ENCODE measurements at regions not wholly inside any gene's neighbourhood (a gene's known extent, or its start where the extent isn't known, plus 50 kb on each side); places are given as distances from the start of the nearest gene placed in this dataset.
"Not testable (repeated sequence)": the region's sequence is repeated elsewhere in the genome, so short reads cannot be mapped to it uniquely, and the experiment has no call there.

DNA sequence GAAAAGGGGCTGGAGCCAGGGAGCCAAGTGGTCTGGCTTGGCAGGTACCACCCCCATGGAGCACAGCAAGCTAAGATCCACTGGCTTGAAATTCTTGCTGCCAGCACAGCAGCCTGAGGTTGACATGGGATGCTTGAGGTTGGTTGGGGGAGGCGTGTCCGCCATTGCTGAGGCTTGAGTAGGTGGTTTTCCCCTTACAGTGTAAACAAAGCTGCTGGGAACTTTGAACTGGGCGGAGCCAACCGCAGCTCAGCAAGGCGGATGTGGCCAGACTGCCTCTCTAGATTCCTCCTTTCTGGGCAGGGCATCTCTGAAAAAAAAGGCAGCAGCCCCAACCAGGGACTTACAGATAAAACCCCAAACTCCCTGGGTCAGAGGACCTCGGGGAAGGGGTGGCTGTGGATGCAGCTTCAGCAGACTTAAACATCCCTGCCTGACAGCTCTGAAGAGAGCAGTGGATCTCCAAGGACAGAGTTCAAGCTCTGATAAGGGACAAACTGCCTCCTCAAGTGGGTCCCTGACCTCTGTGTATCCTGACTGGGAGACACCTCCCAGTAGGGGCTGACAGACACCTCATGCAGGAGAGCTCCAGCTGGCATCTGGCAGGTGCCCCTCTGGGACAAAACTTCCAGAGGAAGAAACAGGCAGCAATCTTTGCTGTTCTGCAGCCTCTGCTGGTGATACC, 77.5 kb upstream of the WDFY3 start:
- TF ChIP-seq, protein P1, sequence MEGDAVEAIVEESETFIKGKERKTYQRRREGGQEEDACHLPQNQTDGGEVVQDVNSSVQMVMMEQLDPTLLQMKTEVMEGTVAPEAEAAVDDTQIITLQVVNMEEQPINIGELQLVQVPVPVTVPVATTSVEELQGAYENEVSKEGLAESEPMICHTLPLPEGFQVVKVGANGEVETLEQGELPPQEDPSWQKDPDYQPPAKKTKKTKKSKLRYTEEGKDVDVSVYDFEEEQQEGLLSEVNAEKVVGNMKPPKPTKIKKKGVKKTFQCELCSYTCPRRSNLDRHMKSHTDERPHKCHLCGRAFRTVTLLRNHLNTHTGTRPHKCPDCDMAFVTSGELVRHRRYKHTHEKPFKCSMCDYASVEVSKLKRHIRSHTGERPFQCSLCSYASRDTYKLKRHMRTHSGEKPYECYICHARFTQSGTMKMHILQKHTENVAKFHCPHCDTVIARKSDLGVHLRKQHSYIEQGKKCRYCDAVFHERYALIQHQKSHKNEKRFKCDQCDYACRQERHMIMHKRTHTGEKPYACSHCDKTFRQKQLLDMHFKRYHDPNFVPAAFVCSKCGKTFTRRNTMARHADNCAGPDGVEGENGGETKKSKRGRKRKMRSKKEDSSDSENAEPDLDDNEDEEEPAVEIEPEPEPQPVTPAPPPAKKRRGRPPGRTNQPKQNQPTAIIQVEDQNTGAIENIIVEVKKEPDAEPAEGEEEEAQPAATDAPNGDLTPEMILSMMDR (IDR thresholded peaks at IDR 0.05): not testable (repeated sequence)
- TF ChIP-seq POLR2A (IDR thresholded peaks at IDR 0.05): not testable (repeated sequence)
